ENCODE measurements at regions not wholly inside any gene's neighbourhood (a gene's known extent, or its start where the extent isn't known, plus 50 kb on each side); places are given as distances from the start of the nearest gene placed in this dataset.
"Not testable (repeated sequence)": the region's sequence is repeated elsewhere in the genome, so short reads cannot be mapped to it uniquely, and the experiment has no call there.

- H3K27ac Mint-ChIP-seq, result no peak overlapping the region
- no peaks in the 10 kb centered on the region for H3K4me1 Mint-ChIP-seq (ENCODE audit: low read depth)
Observed at GRCh38 chr13:31588893-31589292, 150.4 kb upstream of the RXFP2 start.

DNA sequence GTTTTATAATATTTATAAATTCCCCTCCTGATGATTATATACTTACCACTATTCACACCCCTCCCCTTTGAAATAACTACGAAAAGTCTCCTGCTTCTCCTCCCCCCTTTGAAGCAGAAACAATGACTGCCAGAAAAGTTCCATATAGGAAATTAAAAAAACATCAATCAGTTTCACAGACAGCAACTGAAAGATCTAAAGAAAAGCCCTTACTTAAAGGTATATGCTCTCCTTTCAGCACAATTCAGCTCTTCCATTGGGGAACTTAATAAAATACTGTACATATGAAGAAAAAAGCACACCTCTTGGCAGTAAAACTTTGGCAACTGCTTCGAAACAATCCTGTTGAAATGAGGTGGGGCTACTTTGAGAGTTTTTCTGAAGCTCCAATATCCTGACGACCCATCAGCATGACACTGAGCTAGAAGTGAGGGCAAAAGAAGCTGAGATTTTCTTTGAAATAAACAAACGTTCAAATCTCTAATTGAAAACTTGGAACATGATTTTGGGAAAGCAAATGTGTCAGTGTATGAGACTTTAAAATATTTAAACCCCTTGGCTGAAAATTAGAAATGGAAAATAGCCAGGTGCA, 147.6 kb upstream of the RXFP2 start:
- H3K27ac Mint-ChIP-seq, result no peak overlapping the region
- no peaks in the 10 kb centered on the region for H3K36me3 Mint-ChIP-seq (ENCODE audit: low read depth)
- no peaks in the 10 kb centered on the region for H3K4me1 Mint-ChIP-seq (ENCODE audit: low read depth)
- no peaks in the 10 kb centered on the region for H3K27me3 Mint-ChIP-seq
- no peaks in the 10 kb centered on the region for H3K9me3 Mint-ChIP-seq
- H3K4me3 Mint-ChIP-seq, result no peak overlapping the region
- DNase-seq, result no peak

More at GRCh38 chr13:31588893-31589292, 150.4 kb upstream of the RXFP2 start:
- DNase-seq, result no peak
- Mint-ChIP-seq H3K36me3 (ENCODE audit: low read depth) (no peaks in the 10 kb centered on the region), H3K4me3 (no peak overlapping the region), H3K9me3 (no peaks in the 10 kb centered on the region), H3K27me3 (no peaks in the 10 kb centered on the region)

DNA sequence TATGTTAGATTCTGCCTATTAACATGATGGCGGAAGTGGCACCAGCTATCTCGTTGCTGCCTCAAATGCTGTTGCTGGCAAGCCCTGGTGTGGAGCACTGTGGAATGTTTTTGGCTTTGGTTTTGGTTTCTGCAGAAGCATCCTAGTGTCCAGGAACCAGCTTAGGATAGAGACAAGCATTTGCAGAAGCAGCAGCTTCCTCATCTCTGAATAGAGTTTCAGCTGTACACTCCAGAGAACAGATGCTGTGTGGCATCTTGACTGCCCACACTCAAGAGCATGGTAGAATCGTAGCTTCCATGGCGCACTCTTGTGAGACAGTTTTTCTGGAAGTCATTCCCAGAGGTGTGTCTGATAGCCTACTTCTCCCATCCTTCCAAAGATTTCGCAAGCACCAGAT, 145.3 kb upstream of the RXFP2 start:
- no peak overlapping the region for H3K4me3 Mint-ChIP-seq
- no peak for DNase-seq
- H3K9me3 Mint-ChIP-seq, result no peaks in the 10 kb centered on the region
- no peaks in the 10 kb centered on the region for H3K4me1 Mint-ChIP-seq (ENCODE audit: low read depth)
- H3K27ac Mint-ChIP-seq, result no peak overlapping the region
- no peaks in the 10 kb centered on the region for H3K36me3 Mint-ChIP-seq (ENCODE audit: low read depth)
- H3K27me3 Mint-ChIP-seq, result no peaks in the 10 kb centered on the region

DNA sequence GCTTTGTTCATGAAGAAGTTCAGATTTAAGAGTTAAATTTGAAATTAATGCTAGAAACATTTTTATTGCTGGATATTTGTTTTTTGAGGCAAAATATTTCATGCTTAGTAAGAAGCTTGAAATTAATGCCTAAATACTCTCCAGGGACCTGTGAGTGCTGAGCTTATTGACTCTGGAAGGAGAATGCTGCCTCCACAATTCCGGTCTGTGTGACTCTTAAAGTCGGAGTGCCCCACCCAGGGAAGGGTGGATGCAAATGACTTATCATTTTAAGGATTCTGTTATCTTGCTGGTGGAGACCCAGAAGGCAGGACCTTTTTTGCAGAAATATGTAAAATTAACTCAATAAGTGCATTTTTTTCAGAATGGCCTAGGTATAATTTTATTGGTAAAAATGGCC, 143.8 kb upstream of the RXFP2 start:
- Mint-ChIP-seq H3K9me3 (no peaks in the 10 kb centered on the region), H3K27me3 (no peaks in the 10 kb centered on the region), H3K27ac (no peak overlapping the region), H3K4me1 (ENCODE audit: low read depth) (no peaks in the 10 kb centered on the region), H3K4me3 (no peak overlapping the region), H3K36me3 (ENCODE audit: low read depth) (no peaks in the 10 kb centered on the region)
- DNase-seq, result no peak

GRCh38 chr13:31598990-31599389, 140.3 kb upstream of the RXFP2 start:
- Mint-ChIP-seq H3K36me3 (ENCODE audit: low read depth) (no peaks in the 10 kb centered on the region), H3K27ac (no peak overlapping the region), H3K27me3 (no peaks in the 10 kb centered on the region), H3K4me1 (ENCODE audit: low read depth) (no peaks in the 10 kb centered on the region), H3K9me3 (no peaks in the 10 kb centered on the region), H3K4me3 (no peak overlapping the region)
- DNase-seq, result no peak

DNA sequence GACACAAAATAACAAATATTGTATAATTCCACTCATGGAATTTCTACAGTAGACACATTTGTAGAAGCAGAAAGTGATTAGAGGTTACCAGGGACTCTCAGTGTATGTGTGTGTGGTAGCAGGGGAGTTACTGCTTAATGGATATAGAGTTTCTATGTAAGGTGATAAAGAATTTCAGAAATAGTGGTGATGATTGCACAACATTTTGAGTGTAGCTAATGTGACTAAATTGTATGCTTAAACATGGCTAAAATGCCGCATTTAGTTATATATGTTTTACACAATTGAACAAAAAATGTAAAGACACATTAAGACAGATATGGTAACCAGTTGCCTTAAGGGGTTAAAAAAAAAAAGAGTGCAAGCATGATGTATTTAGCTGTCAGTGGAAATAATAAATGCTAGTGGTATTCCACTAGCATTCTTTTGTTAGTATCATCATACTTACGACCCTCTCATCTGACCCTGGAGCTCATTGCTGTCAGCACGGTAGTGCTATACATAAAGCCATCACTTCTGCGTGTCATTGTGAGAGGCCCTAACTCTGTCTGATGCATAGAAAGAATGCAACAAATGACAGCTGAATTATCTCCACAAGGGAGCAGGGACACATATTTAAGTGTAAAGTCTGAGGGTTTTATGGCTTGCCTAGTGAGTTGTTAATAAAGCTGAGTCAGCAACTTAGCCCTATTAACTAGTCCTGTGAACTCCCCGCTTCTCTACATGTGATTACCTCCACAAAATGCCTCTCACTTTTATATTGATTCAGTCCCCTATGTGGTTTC, 134.1 kb upstream of the RXFP2 start:
- no peaks in the 10 kb centered on the region for H3K4me1 Mint-ChIP-seq (ENCODE audit: low read depth)
- H3K4me3 Mint-ChIP-seq, result no peak overlapping the region
- no peaks in the 10 kb centered on the region for H3K9me3 Mint-ChIP-seq
- no peak overlapping the region for H3K27ac Mint-ChIP-seq
- H3K27me3 Mint-ChIP-seq, result no peaks in the 10 kb centered on the region
- no peaks in the 10 kb centered on the region for H3K36me3 Mint-ChIP-seq (ENCODE audit: low read depth)
- DNase-seq, result no peak

- H3K36me3 Mint-ChIP-seq (ENCODE audit: low read depth); DNase-seq; H3K27me3 Mint-ChIP-seq; H3K4me1 Mint-ChIP-seq (ENCODE audit: low read depth); H3K27ac Mint-ChIP-seq; H3K4me3 Mint-ChIP-seq; H3K9me3 Mint-ChIP-seq: not testable (repeated sequence)
Observed at GRCh38 chr13:31607531-31607930, 131.8 kb upstream of the RXFP2 start.

- H3K4me1 Mint-ChIP-seq (ENCODE audit: low read depth); H3K9me3 Mint-ChIP-seq; H3K27ac Mint-ChIP-seq; DNase-seq; H3K4me3 Mint-ChIP-seq; H3K27me3 Mint-ChIP-seq; H3K36me3 Mint-ChIP-seq (ENCODE audit: low read depth): not testable (repeated sequence)
Observed at GRCh38 chr13:31608780-31609179, 130.5 kb upstream of the RXFP2 start.

DNA sequence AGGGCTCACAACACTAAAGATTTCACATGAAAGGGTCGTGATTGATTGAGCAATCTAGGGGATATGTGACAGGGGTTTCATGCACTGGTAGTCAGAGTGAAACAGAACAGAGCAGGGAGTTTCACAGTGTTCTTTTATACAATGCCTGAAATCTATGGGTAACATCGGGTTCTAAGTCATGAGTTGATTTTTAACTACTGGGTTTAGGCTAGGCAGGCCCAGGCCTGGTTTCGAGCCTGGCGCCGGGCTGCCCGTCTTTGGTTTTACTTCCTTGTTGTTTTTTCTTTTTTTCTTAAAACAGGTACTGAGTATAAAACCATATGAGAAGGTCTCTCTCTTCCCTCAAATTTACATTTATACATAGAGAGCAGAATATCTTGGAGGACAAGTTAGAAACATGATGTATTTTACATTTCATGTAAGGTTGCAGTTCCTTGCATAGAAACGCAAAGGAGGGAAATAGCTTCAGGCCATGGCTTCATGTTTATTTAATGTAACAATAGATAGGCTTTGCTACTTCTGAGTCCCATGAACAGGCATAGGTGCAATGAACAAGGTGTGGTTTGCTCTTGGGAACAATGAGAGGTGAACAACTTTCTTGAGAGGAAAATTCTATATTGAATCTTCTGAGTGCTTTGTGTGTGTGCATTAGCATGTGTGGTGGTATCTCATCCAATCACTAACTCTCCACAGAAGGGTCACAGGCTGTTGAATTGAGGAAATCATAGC, 128.9 kb upstream of the RXFP2 start:
- Mint-ChIP-seq H3K9me3 (peaks cover 10% of the 10 kb centered on the region), H3K27ac (no peak overlapping the region), H3K4me1 (ENCODE audit: low read depth) (no peaks in the 10 kb centered on the region), H3K27me3 (no peaks in the 10 kb centered on the region), H3K4me3 (no peak overlapping the region), H3K36me3 (ENCODE audit: low read depth) (no peaks in the 10 kb centered on the region)
- no peak for DNase-seq

DNA sequence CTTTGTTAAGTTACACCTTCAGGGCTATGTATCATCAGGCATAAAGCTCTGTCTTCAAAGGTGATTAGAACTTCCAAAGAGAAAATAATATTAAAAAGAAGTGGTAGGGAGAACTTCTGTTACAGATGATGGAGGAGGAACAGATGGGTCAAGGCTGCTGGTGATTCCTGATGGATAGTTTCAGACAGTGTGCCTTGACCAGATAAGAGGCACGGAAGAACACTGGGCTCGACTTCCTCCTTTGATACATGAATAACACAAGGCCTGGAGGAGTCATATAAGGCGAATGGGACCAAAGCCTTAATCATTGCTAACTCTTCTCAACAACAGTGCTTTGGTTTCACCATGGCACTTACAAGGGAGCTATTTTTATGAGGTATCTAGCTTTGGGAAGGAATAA, 128.1 kb upstream of the RXFP2 start:
- Mint-ChIP-seq H3K27me3 (no peaks in the 10 kb centered on the region), H3K4me1 (ENCODE audit: low read depth) (no peaks in the 10 kb centered on the region), H3K4me3 (no peak overlapping the region), H3K9me3 (peaks cover 10% of the 10 kb centered on the region), H3K36me3 (ENCODE audit: low read depth) (no peaks in the 10 kb centered on the region), H3K27ac (no peak overlapping the region)
- DNase-seq, result no peak

DNA sequence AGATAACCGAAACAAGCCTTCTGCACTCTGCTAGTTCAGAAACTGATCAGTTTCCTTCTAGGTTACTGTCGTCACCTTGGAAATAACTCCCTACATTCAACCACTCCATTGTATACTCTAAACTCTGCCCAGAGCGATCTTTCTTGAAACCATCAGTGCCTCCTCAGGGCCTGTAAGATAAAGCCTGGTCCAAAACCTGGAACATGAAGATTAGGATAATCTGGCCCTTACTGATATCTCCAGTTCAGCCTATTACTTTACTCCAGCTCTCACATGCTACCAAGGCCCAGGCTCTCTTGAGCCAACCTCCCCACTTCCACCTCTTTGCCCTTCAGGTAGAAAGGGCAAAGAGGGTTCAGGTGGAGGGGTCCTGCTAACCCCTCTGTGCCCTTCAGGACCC, 125.3 kb upstream of the RXFP2 start:
- H3K4me1 Mint-ChIP-seq (ENCODE audit: low read depth), result no peaks in the 10 kb centered on the region
- H3K27ac Mint-ChIP-seq, result no peak overlapping the region
- no peak for DNase-seq
- H3K36me3 Mint-ChIP-seq (ENCODE audit: low read depth), result no peaks in the 10 kb centered on the region
- no peak overlapping the region for H3K4me3 Mint-ChIP-seq
- no peaks in the 10 kb centered on the region for H3K27me3 Mint-ChIP-seq
- peaks cover 10% of the 10 kb centered on the region for H3K9me3 Mint-ChIP-seq

GRCh38 chr13:31614704-31615103, 124.6 kb upstream of the RXFP2 start:
- H3K27ac Mint-ChIP-seq, result no peak overlapping the region
- peaks cover 10% of the 10 kb centered on the region for H3K9me3 Mint-ChIP-seq
- H3K36me3 Mint-ChIP-seq (ENCODE audit: low read depth), result no peaks in the 10 kb centered on the region
- H3K4me1 Mint-ChIP-seq (ENCODE audit: low read depth), result no peaks in the 10 kb centered on the region
- DNase-seq, result no peak
- no peaks in the 10 kb centered on the region for H3K27me3 Mint-ChIP-seq
- no peak overlapping the region for H3K4me3 Mint-ChIP-seq

GRCh38 chr13:31625115-31625514, 114.2 kb upstream of the RXFP2 start:
- H3K27me3 Mint-ChIP-seq, result peaks cover 11% of the 10 kb centered on the region
- DNase-seq, result no peak
- H3K4me1 Mint-ChIP-seq (ENCODE audit: low read depth), result no peaks in the 10 kb centered on the region

GRCh38 chr13:31627097-31627845, 112.1 kb upstream of the RXFP2 start:
- peaks cover 11% of the 10 kb centered on the region for H3K27me3 Mint-ChIP-seq
- H3K27ac Mint-ChIP-seq, result no peak overlapping the region
- peaks cover 5% of the 10 kb centered on the region for H3K9me3 Mint-ChIP-seq
- DNase-seq, result no peak
- H3K4me3 Mint-ChIP-seq, result no peak overlapping the region
- no peaks in the 10 kb centered on the region for H3K36me3 Mint-ChIP-seq (ENCODE audit: low read depth)
- no peaks in the 10 kb centered on the region for H3K4me1 Mint-ChIP-seq (ENCODE audit: low read depth)

More at GRCh38 chr13:31625115-31625514, 114.2 kb upstream of the RXFP2 start:
- Mint-ChIP-seq H3K27ac (no peak overlapping the region), H3K4me3 (no peak overlapping the region), H3K36me3 (ENCODE audit: low read depth) (no peaks in the 10 kb centered on the region), H3K9me3 (peaks cover 2% of the 10 kb centered on the region)

Data from activated T-cell treated with anti-CD3 and anti-CD28 coated beads, Interleukin-2, amount 50 U/mL, for 24 hours (primary cell).